ENCODE measurements at regions not wholly inside any gene's neighbourhood (a gene's known extent, or its start where the extent isn't known, plus 50 kb on each side); places are given as distances from the start of the nearest gene placed in this dataset.

DNA sequence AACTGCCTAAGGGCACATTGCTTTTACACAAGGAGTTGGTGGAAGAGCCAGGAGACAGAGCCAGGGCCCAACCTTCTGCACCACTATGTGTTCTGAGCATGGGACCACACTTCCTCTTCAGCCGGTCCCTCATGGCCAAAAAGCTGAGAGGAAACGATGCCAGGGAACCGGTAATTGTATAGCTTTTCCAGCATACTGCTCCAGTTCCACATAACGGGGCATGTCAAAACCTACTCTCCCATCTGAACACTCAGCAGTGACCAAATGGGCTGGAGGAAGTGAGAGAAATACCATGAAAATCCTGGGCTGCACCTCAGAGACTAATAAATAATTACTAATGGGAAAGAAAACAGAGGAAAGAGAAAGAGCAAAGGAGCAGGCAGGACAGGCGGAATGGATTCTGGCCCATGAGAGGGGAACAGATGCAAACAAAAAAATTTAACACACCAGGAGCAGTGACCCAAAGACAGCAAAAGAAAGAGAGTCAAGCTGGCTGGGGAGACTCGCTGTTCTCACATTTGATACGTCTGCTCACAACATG lies 52.0 kb upstream of the BMP2 start:
- ATAC-seq = peak; percentile 57
- intact Hi-C loops (cut with DNase I) = no loop called here

GRCh38 chr20:6714279-6714711 lies 53.2 kb upstream of the BMP2 start:
- ATAC-seq = no peak
- intact Hi-C loops (cut with DNase I) = no loop called here

More for the DNA sequence above, 52.0 kb upstream of the BMP2 start:
- no peak for DNase-seq (ENCODE audit: missing footprints)

DNA sequence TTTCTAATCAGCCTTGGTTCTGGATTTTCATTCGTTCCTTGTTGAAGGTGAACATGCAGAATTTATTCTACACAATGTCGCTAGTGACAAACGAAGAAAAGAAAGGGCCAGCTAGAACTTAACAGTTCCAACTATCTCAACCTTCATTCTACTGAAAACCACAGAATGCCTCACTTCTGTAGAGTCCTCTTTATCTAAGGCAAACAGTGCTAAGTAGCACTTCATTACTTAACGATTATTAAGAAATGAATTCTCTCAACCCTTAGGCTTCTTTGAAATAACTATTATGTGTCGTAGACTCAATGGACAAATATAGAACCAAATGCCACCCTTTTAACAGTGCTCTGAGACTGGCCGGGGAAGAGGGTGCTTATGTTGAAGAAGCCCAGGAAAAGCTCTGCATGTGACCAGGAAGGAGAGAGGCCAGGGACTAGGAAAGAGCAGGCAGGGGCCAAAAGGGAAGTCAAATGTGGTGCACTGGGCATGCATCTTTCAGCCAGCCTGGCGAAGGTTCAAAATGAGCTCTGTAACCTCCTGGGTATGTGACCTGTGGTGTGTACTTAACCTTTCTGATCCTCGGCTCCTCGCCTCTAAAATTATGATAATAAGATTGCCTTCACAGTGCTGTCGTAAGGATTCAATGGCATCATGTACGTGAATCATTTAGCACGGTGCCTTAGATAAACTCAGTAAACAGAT lies 55.4 kb upstream of the BMP2 start:
- intact Hi-C loops (cut with DNase I) = no loop called here
- no peak for ATAC-seq
- DNase-seq (ENCODE audit: missing footprints) = no peak

More at GRCh38 chr20:6714279-6714711, 53.2 kb upstream of the BMP2 start:
- DNase-seq (ENCODE audit: missing footprints) = no peak

- intact Hi-C loops (cut with DNase I) = no loop called here
- ATAC-seq (no peak), DNase-seq (ENCODE audit: missing footprints) (no peak)
Observed at GRCh38 chr20:6709910-6710595, 57.4 kb upstream of the BMP2 start.

DNA sequence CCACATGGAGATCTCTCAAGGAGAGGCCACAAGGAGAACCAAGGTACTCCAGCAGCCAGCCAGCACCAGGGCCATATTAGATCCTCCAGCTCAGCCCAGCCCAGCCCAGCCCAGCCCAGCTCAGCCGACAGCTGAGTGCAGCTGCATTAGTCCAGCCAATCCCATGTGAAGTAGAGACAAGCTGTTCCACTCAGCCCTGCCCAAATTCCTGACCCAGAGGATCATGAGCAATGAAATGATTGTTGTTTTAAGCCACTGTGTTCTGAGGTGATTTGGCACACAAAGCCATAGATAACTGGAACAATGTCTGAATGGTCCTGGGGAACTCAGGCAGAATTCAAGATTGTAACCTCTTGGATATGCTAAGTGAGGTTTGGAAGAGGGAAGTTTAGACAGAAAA lies 59.5 kb upstream of the BMP2 start:
- ATAC-seq = peak; percentile 94
- intact Hi-C loops (cut with DNase I) = no loop called here

GRCh38 chr20:6707321-6707831 lies 60.1 kb upstream of the BMP2 start:
- no peak for ATAC-seq
- intact Hi-C loops (cut with DNase I) = no loop called here
- no peak for DNase-seq (ENCODE audit: missing footprints)

More for the DNA sequence above, 59.5 kb upstream of the BMP2 start:
- no peak for DNase-seq (ENCODE audit: missing footprints)

DNA sequence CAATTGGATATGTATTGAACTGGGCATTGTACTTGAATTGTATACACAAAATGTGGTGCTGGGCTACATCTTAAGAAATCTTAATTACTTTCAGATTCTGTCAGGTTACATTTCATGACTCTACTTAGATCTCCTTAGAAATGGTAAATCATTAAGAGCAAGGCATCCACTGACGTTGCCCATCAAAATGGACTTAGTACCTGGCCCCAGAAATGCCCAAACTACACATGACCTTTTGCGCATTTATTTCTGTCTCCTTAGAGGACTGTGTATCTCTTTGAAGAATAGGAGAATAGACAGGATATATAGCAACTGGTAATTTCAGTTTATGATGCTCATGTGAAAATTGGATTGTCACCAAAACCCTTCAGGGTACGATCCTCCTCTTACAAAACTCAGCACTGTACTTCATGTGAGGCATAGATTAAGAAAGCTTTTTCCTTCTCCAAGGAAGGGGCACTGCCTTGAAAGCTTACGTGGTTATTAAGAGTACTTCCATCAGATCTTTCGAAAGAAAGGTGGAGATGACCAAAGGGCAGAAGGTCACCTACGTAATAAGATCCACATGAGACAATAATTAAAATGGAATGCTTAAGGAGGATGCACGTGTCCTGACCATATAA lies 61.4 kb upstream of the BMP2 start:
- no peak for DNase-seq (ENCODE audit: missing footprints)
- intact Hi-C loops (cut with DNase I) = no loop called here
- no peak for ATAC-seq

DNA sequence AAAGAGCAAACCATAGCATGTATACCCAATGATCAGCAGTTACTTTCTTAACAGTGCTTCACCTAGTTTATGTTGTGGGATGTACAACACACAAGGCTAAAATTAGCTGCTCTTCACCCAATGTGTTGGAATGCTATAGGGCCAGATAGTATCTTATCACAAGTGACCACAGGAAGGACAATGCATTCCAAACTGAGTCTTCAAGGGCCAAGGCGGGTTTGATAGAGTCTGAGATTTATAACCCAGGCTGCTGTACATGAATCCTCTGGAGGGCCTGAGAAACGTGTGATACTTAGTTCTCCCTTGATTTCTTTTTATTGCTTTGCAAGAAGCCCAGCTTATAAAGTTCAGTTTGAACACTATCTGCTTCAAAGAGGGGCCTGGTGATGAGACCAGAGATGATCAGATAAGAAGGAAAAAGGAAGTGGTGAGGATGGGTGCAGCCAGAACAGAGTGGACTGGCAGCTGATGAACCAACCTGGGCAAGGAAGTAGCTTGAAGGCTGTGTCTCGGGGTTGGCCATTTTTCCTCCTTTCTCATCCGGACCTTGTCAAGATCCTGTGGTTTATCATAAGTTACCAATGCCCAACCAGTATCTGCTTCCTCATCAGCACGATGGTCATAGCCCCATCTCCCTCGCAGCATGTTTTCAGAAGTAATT lies 62.2 kb upstream of the BMP2 start:
- DNase-seq (ENCODE audit: missing footprints) (no peak), ATAC-seq (no peak)
- intact Hi-C loops (cut with DNase I) = no loop called here

- intact Hi-C loops (cut with DNase I) = loop anchor here (5.0 kb wide), 1 partner anchor 38 kb away; no protein-coding TSS in a partner anchor
- ATAC-seq (peak; percentile 28), DNase-seq (ENCODE audit: missing footprints) (no peak)
Observed at GRCh38 chr20:6704132-6704861, 63.2 kb upstream of the BMP2 start.

GRCh38 chr20:6703656-6704055 lies 63.8 kb upstream of the BMP2 start:
- no peak for DNase-seq (ENCODE audit: missing footprints)
- no peak for ATAC-seq
- intact Hi-C loops (cut with DNase I) = loop anchor here (5.0 kb wide), 1 partner anchor 39 kb away; no protein-coding TSS in a partner anchor

GRCh38 chr20:6703047-6703446 lies 64.4 kb upstream of the BMP2 start:
- no peak for ATAC-seq
- intact Hi-C loops (cut with DNase I) = loop anchor here (5.0 kb wide), 1 partner anchor 39 kb away; no protein-coding TSS in a partner anchor
- DNase-seq (ENCODE audit: missing footprints) = no peak

GRCh38 chr20:6702144-6702543 lies 65.3 kb upstream of the BMP2 start:
- intact Hi-C loops (cut with DNase I) = loop anchor here (5.0 kb wide), 1 partner anchor 40 kb away; no protein-coding TSS in a partner anchor
- no peak for DNase-seq (ENCODE audit: missing footprints)
- no peak for ATAC-seq

DNA sequence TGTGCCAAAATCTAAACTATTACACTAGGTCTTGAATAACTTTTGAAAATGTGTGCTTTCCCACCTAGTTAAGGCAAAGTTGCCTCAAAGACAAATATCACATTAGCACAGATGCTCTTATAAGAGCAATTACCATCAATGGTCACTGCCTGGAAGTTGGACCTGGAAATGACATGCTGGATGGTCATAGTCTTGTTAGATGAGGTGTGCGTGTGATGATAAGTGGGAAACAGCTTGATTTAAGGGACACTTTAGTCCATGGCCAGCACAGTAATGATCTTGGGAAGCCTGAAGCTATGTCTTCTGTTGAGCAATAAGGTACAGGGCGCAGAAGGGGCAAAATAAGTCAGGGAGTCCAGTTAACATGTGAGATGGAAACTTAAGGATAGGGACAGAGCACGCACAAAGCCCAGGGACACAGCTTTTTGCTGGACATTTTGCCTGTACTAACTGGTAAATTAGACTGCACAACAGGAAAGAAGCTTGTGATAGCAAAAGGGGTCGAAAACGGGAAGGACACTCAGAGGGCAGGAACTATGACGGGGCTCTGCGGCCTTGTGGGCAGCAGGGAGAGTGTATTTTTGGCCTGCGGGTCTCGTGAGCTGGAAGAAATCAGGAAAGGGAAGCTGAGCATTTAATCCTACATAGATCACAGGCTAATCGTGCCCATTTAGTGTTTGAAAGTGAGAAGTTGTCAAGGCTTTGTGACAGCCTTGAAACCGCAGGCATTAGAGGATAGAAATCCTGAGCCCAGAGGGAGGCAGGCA lies 66.7 kb upstream of the BMP2 start:
- peak; percentile 69 for ATAC-seq
- peak; percentile 76 for DNase-seq (ENCODE audit: missing footprints)
- intact Hi-C loops (cut with DNase I) = loop anchor here (5.0 kb wide), 1 partner anchor 42 kb away; no protein-coding TSS in a partner anchor

DNA sequence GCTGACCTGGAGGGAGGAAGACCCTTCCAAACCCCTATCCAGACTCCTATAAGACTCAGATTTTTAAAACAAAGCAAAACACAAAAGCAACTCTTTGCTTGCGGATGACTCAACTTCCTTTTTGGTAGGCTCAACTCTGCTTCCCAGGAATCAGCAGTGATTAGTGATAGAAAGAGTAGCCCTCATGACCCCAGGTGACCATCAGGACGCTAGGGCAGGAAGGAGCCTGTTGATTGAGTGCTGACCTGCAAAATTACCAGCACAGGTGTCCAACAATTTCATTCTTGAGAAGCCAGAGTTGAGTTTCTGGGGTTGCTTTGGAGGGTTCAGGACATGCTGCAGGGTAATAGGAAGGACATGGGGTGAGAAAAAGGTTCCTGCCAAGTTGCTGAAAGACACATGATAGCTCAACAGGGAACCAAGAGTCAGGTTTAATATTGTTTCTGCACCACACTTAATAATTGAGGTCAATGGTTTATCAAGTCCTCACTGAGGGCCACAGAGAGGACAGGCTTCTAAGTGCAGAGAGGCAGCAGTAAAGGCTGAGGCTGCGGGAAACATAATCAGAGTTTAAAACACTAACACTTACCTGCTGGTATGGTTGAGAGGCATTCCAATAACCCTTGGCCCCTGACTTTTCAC lies 67.4 kb upstream of the BMP2 start:
- intact Hi-C loops (cut with DNase I) = loop anchor here (5.0 kb wide), 1 partner anchor 42 kb away; no protein-coding TSS in a partner anchor
- no peak for DNase-seq (ENCODE audit: missing footprints)
- no peak for ATAC-seq

DNA sequence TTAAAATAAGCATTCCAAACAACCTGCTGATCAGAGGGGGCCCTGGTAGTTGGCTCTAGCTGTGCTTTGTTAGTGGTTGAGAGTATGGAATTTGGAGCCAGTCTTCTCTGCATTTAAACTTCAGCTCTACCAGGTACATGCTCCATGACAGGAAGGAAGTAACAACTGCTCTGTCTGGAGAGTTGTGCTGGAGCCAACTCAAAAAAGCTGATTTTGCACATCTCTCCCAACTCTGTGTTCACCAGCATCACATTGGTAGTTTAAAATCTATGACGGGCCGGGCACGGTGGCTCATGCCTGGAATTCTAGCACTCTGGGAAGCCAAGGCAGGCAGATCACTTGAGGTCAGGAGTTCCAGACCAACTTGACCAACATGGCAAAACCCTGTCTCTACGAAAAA lies 68.8 kb upstream of the BMP2 start:
- ATAC-seq (no peak), DNase-seq (ENCODE audit: missing footprints) (no peak)
- intact Hi-C loops (cut with DNase I) = no loop called here

DNA sequence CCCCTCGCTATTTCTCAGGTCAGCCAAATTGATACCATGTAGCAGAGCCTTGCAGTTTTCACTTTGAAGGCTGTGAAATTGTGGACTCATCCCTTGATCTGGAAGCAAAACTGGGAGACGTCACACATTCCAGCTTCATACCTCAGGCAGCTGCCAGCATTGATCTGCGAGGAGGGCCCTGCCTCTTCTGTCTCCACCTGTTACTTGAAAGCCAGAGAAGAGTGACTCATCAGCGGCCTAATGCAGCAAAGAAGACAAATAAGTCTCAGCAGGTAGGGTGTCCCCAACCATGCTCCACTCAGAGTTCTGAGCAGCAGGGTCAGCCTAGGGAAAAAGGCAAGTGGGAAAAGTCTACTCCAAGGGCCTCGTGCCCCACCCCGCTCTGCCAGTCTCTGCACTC lies 69.4 kb upstream of the BMP2 start:
- intact Hi-C loops (cut with DNase I) = no loop called here
- no peak for ATAC-seq
- no peak for DNase-seq (ENCODE audit: missing footprints)

All from Right ventricle myocardium inferior (tissue), 1 donor.